ENCODE measurements at regions not wholly inside any gene's neighbourhood (a gene's known extent, or its start where the extent isn't known, plus 50 kb on each side); places are given as distances from the start of the nearest gene placed in this dataset.
"Not testable (repeated sequence)": the region's sequence is repeated elsewhere in the genome, so short reads cannot be mapped to it uniquely, and the experiment has no call there.

GRCh38 chr15:79156704-79157375, 66.3 kb upstream of the RASGRF1 start:
- no peak for DNase-seq (ENCODE audit: low read depth)

DNA sequence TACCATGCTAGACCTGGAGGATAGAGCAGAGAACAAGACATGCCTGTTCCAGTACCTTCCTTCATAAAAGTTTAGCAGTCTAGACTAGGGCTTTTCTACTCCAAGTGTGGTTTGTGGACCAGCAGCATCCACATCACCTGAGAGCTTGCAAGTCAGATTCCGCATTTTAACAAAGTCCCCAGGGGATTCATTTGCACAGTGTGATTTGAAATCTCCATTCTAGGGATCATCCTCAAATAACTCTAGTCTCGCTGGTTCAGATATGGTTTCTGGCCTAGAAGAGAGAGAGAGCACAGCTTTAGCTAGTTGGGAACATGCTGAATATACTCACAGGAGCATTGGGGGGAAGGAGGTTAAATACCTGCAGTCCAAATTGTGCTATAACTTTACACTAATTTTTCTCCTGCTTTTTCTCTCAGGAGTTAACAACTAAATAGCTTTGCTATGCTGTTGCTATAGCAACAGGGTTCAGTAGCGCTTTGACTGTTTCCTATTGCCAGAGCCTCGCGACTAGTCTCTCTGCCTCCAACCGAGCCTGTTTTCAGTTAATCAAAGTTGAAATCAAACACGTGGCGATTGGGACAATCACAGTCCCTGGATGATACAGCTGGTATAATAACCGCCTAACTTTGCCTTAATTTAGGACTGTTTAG, 64.0 kb upstream of the RASGRF1 start:
- DNase-seq (ENCODE audit: low read depth), result peak; percentile 10

GRCh38 chr15:79144290-79144689, 53.7 kb upstream of the RASGRF1 start:
- not testable (repeated sequence) for DNase-seq (ENCODE audit: low read depth)

- no peak for DNase-seq (ENCODE audit: low read depth)
These were observed 50.4 kb upstream of the RASGRF1 start for GRCh38 chr15:79140846-79141570.
